ENCODE measurements at regions not wholly inside any gene's neighbourhood (a gene's known extent, or its start where the extent isn't known, plus 50 kb on each side); places are given as distances from the start of the nearest gene placed in this dataset.

DNA sequence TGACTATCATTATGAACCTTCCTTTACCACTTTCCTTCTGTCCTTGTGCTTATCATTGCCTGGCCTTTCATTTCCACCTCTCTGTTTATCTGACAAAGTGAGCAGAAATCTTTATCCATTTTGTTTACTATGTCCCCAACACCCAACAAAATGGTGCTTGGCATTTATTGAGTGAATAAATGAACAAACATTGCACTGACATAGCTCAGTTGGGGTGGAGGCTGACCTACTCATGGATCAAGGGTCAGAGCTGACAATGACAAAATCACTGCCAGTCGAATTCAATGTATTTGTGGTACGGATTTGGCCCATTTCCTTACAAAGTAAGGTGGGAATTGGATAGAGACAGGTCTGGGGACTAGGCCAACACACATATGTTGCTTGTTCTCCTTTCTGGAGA lies 257.4 kb upstream of the PLXNA2 start:
- no peak for DNase-seq
- H3K4me3 ChIP-seq (ENCODE audit: low read depth, low read length) = no peak overlapping the region
- TF ChIP-seq, protein P1, sequence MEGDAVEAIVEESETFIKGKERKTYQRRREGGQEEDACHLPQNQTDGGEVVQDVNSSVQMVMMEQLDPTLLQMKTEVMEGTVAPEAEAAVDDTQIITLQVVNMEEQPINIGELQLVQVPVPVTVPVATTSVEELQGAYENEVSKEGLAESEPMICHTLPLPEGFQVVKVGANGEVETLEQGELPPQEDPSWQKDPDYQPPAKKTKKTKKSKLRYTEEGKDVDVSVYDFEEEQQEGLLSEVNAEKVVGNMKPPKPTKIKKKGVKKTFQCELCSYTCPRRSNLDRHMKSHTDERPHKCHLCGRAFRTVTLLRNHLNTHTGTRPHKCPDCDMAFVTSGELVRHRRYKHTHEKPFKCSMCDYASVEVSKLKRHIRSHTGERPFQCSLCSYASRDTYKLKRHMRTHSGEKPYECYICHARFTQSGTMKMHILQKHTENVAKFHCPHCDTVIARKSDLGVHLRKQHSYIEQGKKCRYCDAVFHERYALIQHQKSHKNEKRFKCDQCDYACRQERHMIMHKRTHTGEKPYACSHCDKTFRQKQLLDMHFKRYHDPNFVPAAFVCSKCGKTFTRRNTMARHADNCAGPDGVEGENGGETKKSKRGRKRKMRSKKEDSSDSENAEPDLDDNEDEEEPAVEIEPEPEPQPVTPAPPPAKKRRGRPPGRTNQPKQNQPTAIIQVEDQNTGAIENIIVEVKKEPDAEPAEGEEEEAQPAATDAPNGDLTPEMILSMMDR (IDR thresholded peaks at IDR 0.05; ENCODE audit: low read depth, low read length) = no peak
- no peaks in the 10 kb centered on the region for H3K9me3 ChIP-seq (ENCODE audit: severe bottlenecking)
- H3K36me3 ChIP-seq = no peaks in the 10 kb centered on the region
- no peaks in the 10 kb centered on the region for H3K27me3 ChIP-seq (ENCODE audit: insufficient read depth, low read depth, severe bottlenecking)
- no peak overlapping the region for H3K27ac ChIP-seq

DNA sequence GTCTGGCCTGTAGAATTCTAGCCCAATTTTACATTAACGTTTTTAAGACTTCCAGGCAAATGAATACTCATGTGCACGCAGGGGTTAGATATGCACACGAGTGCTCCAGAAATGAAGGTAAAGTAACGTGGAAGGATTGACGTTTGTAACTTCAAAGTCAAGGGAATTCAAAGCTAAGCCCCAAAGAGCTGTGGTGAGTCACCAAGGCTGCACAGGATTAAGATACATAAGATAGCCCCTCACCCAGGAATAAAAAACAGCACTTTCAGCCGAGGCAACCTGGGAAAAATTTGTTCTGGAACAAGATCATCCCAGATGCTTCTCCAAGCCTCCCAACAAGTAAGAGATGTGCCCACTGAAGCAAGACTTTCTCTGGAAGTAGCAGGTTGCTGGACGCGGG lies 259.6 kb upstream of the PLXNA2 start:
- Histone ChIP-seq H3K36me3 (no peaks in the 10 kb centered on the region), H3K4me3 (ENCODE audit: low read depth, low read length) (no peak overlapping the region), H3K9me3 (ENCODE audit: severe bottlenecking) (no peaks in the 10 kb centered on the region), H3K27me3 (ENCODE audit: insufficient read depth, low read depth, severe bottlenecking) (no peaks in the 10 kb centered on the region), H3K27ac (no peak overlapping the region)
- TF ChIP-seq, protein P1 (IDR thresholded peaks at IDR 0.05; ENCODE audit: low read depth, low read length) = no peak
- DNase-seq = no peak

DNA sequence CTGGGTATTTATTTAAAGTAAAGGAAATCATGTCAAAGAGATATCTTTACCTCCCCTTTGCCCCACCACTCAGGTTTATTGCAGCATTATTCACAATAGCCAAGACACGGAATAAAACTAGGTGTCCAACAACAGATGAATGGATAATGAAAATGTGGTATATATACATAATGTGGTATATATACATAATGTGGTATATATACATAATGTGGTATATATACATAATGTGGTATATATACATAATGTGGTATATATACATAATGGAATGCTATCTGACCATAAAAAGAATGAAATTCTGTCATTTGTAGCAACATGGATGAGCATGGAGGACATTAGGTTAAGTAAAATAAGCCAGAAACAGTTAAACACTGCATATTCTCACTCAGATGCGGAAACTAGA lies 262.6 kb upstream of the PLXNA2 start:
- H3K27ac ChIP-seq = no peak overlapping the region
- no peak for DNase-seq
- TF ChIP-seq, protein P1 (IDR thresholded peaks at IDR 0.05; ENCODE audit: low read depth, low read length) = no peak
- H3K27me3 ChIP-seq (ENCODE audit: insufficient read depth, low read depth, severe bottlenecking) = no peaks in the 10 kb centered on the region
- H3K36me3 ChIP-seq = no peaks in the 10 kb centered on the region
- H3K4me3 ChIP-seq (ENCODE audit: low read depth, low read length) = no peak overlapping the region
- no peaks in the 10 kb centered on the region for H3K9me3 ChIP-seq (ENCODE audit: severe bottlenecking)

DNA sequence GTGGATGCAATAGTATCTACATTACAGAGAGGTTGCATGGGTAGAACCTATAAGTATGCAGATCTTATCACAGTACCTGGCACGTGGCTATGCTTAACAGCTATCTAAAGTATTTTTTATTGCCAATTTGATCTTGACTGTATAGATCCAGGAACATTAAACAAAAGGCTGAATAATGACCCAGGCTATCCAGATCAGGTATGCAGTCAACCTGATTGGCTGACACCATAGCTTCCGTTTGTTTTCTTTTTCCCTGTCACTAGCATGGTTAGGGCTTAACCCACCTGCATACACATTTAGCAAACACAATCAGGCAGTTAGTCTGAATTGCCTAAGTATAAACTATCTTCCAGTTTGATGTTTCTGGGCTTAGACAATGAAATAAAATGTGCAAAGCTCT lies 264.9 kb upstream of the PLXNA2 start:
- Histone ChIP-seq H3K27ac (no peak overlapping the region), H3K9me3 (ENCODE audit: severe bottlenecking) (no peaks in the 10 kb centered on the region), H3K4me3 (ENCODE audit: low read depth, low read length) (no peak overlapping the region), H3K27me3 (ENCODE audit: insufficient read depth, low read depth, severe bottlenecking) (no peaks in the 10 kb centered on the region), H3K36me3 (no peaks in the 10 kb centered on the region)
- DNase-seq = no peak
- TF ChIP-seq, protein P1 (IDR thresholded peaks at IDR 0.05; ENCODE audit: low read depth, low read length) = no peak

DNA sequence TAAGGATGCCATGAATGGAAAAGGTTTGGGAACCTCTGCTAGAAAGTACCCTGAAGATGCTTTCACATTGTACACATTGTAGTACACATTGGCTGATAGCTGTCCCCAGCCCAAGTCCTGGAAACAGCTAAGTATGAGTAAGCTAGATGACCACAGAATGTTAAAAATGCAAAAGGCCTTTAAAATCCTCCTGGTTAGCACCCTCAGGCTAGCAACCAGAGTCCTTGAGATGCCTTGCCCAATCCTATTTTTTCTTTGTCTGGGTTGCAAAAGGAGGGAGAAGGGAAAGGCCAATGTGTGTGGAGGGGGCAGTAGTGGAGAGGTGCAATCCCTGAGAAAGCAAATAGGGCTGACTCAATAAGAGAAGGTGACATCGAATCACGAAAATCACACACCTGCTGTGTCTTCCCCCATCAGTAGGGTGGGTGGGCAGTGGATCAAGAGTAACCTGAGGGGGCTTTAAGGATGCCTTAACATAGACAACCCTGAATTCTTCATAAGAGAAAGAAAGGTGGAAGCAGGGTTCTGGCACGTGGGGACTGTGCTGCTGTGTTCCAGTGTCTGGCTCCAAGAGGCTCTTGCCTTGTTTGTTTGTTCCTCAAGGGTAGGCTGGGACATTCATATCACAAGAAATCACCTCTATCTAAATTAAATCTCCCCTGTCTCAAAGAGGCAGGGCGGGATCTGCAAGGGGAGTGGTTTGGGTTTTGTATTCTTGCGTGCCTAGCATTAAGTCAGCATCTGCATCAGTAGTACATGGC lies 266.2 kb upstream of the PLXNA2 start:
- TF ChIP-seq, protein P1 (IDR thresholded peaks at IDR 0.05; ENCODE audit: low read depth, low read length) = no peak
- no peaks in the 10 kb centered on the region for H3K36me3 ChIP-seq
- no peak overlapping the region for H3K27ac ChIP-seq
- DNase-seq = no peak
- no peaks in the 10 kb centered on the region for H3K27me3 ChIP-seq (ENCODE audit: insufficient read depth, low read depth, severe bottlenecking)
- H3K4me3 ChIP-seq (ENCODE audit: low read depth, low read length) = no peak overlapping the region
- no peaks in the 10 kb centered on the region for H3K9me3 ChIP-seq (ENCODE audit: severe bottlenecking)

Data from WERI-Rb-1 (cell line).